GM12874 (cell line): ENCODE measurements at regions not wholly inside any gene's neighbourhood (a gene's known extent, or its start where the extent isn't known, plus 50 kb on each side); places are given as distances from the start of the nearest gene placed in this dataset.
A peak's percentile ranks its signal among the peaks of the same experiment; 100 is the strongest.

Source experiments
- TF ChIP-seq, protein P1 (sequence below): IDR thresholded peaks from 2 replicates; pipeline ENCODE4 v1.5.1; 2011; ENCODE audit warnings: low read depth, mild to moderate bottlenecking, control low read depth, low read length, moderate library complexity; ENCODE audit not compliant: insufficient read depth

DNA sequence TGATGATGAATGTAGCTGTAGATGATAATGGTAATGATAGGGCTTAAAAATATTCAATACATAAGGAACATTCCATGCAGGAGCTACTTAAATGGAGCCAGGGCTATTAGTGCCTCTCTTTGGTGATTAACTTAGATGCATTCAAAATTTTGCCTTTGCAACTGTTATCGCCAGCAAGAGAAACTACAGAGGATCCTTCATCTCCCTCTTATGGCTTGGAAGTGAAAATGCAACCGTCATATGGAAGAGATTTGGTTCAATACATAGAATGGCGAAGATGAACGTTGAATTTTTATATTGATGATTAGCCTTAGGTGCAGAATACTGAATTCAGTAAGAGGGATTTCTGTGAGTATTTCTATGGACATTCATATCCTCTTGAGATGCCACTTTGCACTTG, 134.5 kb upstream of the NLGN4X start:
- TF ChIP-seq, protein P1, sequence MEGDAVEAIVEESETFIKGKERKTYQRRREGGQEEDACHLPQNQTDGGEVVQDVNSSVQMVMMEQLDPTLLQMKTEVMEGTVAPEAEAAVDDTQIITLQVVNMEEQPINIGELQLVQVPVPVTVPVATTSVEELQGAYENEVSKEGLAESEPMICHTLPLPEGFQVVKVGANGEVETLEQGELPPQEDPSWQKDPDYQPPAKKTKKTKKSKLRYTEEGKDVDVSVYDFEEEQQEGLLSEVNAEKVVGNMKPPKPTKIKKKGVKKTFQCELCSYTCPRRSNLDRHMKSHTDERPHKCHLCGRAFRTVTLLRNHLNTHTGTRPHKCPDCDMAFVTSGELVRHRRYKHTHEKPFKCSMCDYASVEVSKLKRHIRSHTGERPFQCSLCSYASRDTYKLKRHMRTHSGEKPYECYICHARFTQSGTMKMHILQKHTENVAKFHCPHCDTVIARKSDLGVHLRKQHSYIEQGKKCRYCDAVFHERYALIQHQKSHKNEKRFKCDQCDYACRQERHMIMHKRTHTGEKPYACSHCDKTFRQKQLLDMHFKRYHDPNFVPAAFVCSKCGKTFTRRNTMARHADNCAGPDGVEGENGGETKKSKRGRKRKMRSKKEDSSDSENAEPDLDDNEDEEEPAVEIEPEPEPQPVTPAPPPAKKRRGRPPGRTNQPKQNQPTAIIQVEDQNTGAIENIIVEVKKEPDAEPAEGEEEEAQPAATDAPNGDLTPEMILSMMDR, result no peak

DNA sequence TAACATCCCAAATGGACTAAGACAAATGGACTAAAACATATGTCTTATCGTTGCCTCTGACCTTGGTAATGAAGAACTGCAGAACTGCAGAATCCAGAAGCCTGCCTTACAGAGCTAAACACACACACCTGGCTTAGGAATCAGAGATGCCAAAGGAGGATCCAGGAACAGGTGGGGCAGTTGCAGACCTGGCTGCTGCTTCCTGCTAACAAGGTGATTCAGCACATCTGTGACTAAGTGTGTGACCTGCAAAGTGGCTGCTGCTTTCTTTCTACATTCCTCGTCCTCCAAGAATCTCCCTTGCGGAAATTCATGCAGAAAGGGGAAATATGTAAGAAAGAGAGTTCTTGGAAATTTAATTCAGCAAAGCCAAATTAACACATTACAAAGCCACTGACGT, 96.8 kb upstream of the NLGN4X start:
- TF ChIP-seq, protein P1, result no peak

DNA sequence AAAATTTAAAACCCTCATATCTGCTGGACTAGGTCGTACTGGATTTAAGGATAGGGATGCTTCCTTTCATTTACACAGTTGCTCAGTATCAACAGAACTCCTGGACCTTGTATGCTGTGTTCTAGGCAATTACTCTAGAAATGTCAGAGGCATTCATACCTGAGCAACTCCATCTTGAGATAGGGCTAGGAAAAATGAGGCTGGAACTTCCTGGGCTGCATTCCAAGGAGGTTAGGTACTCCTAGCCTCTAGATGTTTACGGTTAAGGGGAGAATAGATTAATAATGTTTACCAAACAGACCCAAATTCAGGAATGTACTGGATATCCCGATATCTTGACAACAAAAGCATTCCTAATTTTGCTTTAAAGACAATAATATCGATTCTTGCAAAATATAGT, 84.7 kb upstream of the NLGN4X start:
- TF ChIP-seq, protein P1, result no peak

DNA sequence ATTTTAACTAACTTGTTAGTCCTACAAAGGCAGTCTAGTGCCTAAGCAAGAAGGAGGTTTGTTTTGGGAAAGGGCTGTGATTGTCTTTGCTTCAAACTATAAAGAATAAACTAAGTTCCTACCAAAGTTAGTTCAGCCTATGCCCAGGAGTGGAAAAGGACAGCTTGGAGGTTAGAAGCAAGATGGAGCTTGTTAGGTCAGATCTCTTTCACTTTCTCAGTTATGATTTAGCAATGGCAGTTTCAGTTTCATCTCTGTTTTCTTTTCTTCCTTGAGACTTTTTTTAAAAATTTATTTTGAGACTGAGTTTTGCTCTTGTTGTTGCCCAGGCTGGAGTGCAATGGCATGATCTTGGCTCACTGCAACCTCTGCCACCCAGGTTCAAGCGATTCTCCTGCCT, 82.9 kb upstream of the NLGN4X start:
- TF ChIP-seq, protein P1, result no peak

DNA sequence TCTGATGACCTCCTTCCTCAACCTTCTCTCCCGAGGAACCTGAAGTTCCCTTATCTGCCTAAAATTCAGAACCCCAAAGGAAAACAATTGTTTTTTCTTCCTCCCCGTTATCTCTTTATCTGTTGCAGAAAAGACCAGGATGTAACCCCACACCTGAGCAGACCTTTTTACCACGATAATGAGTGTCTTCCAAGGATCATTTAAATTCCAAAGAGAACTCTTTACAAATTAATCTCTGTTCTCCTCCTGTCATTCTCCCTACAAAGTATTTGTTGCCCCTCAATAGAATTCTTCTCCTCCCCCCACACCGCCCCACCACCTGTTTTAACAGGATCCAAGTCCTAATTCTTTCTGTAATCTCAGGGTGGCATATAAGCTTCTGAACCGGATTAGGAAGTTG, 78.5 kb upstream of the NLGN4X start:
- TF ChIP-seq, protein P1, result no peak

DNA sequence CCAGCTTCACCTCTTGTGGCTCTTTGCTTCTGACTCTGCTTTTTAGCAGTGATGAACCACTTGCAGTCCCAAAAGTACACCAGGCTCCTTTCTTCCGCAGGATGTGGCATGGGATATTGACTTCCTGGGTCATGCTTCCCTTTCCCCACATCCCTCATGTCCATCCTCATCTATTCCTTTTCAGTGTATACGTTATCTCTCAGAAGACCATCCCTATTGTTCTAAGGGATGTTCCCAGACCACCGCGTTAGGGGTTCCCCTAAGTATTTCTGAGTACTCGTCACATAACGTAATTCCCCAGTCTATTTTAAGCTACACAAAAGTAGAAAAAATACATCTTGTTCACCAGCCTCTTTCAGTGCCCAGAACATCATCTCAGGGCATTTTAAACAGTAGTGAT, 71.1 kb upstream of the NLGN4X start:
- TF ChIP-seq, protein P1, result no peak

DNA sequence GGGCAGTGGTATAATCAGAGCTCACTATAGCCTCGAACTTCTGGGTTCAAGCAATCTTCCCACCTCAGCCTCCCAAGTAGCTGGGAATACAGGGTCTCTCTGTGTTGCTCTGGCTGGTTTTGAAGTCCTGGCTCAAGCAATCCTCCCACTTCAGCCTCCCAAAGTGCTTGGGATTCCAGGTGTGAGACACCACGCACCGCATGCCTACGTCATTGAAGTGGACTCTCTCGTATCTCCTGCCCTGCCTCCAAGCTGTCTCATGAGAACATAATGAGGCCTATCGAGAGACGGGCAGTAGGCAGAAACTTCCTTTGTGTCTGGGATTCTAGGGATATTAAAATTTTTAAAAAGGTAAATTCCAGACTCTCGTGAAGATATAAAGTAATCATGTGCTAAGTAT, 65.0 kb upstream of the NLGN4X start:
- TF ChIP-seq, protein P1, result no peak

DNA sequence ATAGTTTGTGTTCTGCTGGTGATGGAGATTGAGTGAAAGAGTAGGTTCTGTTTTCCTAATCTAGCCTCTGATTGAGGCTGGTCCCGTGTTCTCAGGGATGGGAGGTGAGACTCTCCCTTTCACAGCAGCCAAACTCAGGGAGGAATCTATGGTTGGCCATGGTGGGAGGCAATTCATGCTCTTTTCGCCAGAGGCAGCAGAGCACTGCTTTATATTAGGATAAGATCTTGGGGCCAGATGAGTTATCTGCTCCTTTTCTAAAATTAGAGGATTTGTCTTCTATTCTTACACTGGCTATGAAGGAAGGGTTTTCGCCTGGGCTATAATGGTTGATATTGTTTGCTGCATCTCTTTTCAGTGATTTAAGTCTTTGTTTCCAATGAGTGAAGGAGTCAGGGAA, 63.9 kb upstream of the NLGN4X start:
- TF ChIP-seq, protein P1, result peak; percentile 30; the same call in 1 of the 2 replicates
